GM23248 (cell line): ENCODE measurements at regions not wholly inside any gene's neighbourhood (a gene's known extent, or its start where the extent isn't known, plus 50 kb on each side); places are given as distances from the start of the nearest gene placed in this dataset.

Experiments
- DNase-seq: peaks from one replicate; pipeline ENCODE4 v3.0.0-alpha.2; 2015
- H2AFZ ChIP-seq: fragments of 200-600 bp; sonication (generic); 2 replicates; pipeline ENCODE4 v1.6.1; 2016; ENCODE audit warnings: antibody characterized with exemption
- H3F3A ChIP-seq: fragments of 200-600 bp; sonication (generic); 2 replicates; pipeline ENCODE4 v1.6.1; 2016; ENCODE audit warnings: mild to moderate bottlenecking, antibody characterized with exemption, mixed run types; ENCODE audit not compliant: insufficient read depth
- H3K27ac ChIP-seq: fragments of 200-600 bp; sonication (generic); 2 replicates; pipeline ENCODE4 v1.5.1; 2016; ENCODE audit warnings: mild to moderate bottlenecking
- H3K27me3 ChIP-seq: fragments of 200-600 bp; sonication (generic); replicated peaks from 2 replicates; pipeline ENCODE4 v1.6.1; 2016; ENCODE audit warnings: mild to moderate bottlenecking; ENCODE audit not compliant: insufficient read depth
- H3K36me3 ChIP-seq: fragments of 200-600 bp; sonication (generic); 2 replicates; pipeline ENCODE4 v1.6.1; 2016; ENCODE audit warnings: low read depth, mild to moderate bottlenecking
- H3K4me1 ChIP-seq: fragments of 200-600 bp; sonication (generic); 2 replicates; pipeline ENCODE4 v1.6.1; 2016; ENCODE audit warnings: mild to moderate bottlenecking; ENCODE audit not compliant: insufficient read depth
- H3K4me2 ChIP-seq: fragments of 200-600 bp; sonication (generic); one replicate; pipeline ENCODE4 v1.6.1; 2016; ENCODE audit warnings: mild to moderate bottlenecking; ENCODE audit not compliant: unreplicated experiment
- H3K4me3 ChIP-seq: fragments of 200-600 bp; sonication (generic); 2 replicates; pipeline ENCODE4 v1.5.1; 2016; ENCODE audit warnings: mild to moderate bottlenecking
- H3K79me2 ChIP-seq: fragments of 200-600 bp; sonication (generic); 2 replicates; pipeline ENCODE4 v1.6.1; 2016; ENCODE audit warnings: mild to moderate bottlenecking; ENCODE audit not compliant: insufficient read depth
- H3K9ac ChIP-seq: fragments of 200-600 bp; sonication (generic); 2 replicates; pipeline ENCODE4 v1.6.1; 2016; ENCODE audit warnings: mild to moderate bottlenecking
- H3K9me2 ChIP-seq: fragments of 200-600 bp; sonication (generic); 2 replicates; pipeline ENCODE4 v1.6.1; 2016; ENCODE audit warnings: mixed run types, mild to moderate bottlenecking, moderate library complexity; ENCODE audit not compliant: insufficient read depth
- H3K9me3 ChIP-seq: fragments of 200-600 bp; sonication (generic); one replicate; pipeline ENCODE4 v1.6.1; 2017; ENCODE audit warnings: low read depth
- H4K20me1 ChIP-seq: fragments of 200-600 bp; sonication (generic); 2 replicates; pipeline ENCODE4 v1.6.0; 2016; ENCODE audit not compliant: insufficient read depth
- EZH2 ChIP-seq: fragments of 200-600 bp; sonication (generic); IDR thresholded peaks from 2 replicates; pipeline ENCODE4 v1.6.1; 2018; ENCODE audit warnings: antibody characterized with exemption, mild to moderate bottlenecking; ENCODE audit not compliant: insufficient read depth, poor library complexity, severe bottlenecking
- EZH2phosphoT487 ChIP-seq: fragments of 200-600 bp; sonication (generic); IDR thresholded peaks from 2 replicates; pipeline ENCODE4 v1.6.1; 2018; ENCODE audit warnings: antibody characterized with exemption, moderate library complexity, mild to moderate bottlenecking, low read depth; ENCODE audit not compliant: insufficient read depth
- WGBS, 2 experiments: methylation state at CpG; one replicate each; pipeline ENCODE4 v1.1.6; 2015 to 2017; ENCODE audit warnings: low lambda C conversion rate in 2 of 2, low coverage in 1 of 2; ENCODE audit errors: missing lambda C conversion rate in 2 of 2; 5-methylcytosine and 5-hydroxymethylcytosine counted together
- in situ Hi-C: fragments of 300-500 bp; cut with MboI; formaldehyde crosslinking; loops from 2 replicates; pipeline ENCODE4 v1.15.0; 2020

DNA sequence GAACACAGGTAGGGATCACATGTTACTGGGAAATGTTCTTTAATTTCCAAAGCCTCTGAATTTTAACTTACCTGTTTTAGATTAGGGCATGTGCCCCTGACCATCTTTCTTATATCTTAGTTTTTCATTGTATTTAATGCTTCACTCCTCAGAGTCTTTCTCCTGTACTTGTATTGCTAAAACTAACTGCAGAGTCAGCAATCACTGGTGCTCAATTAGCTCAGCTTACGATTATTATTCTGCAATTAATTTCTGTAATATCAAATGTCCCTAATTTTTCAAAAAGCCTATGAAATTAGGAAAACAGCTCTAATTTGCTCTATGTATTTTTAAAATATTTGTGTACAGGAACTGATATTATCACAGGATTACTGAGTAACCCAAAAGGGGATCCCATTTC lies 693.2 kb upstream of the SLC8A1 start:
- Histone ChIP-seq H3K79me2 (no peaks in the 10 kb centered on the region), H3F3A (no peaks in the 10 kb centered on the region), H3K9ac (no peak overlapping the region), H3K36me3 (no peaks in the 10 kb centered on the region), H3K4me3 (no peak overlapping the region), H2AFZ (no peak overlapping the region), H3K9me3 (no peaks in the 10 kb centered on the region), H3K27me3 (no peaks in the 10 kb centered on the region), H3K4me1 (no peaks in the 10 kb centered on the region), H3K9me2 (no peaks in the 10 kb centered on the region), H4K20me1 (no peaks in the 10 kb centered on the region), H3K4me2 (no peak overlapping the region), H3K27ac (no peak overlapping the region)
- in situ Hi-C loops: no loop called here
- WGBS, 2 experiments: 24 to 38% methylated on average over 1 of the region's 1 CpG
- DNase-seq: no peak
- TF ChIP-seq EZH2phosphoT487: no peak
- no peak for TF ChIP-seq EZH2

GRCh38 chr2:41149054-41149453 lies 697.2 kb upstream of the SLC8A1 start:
- Histone ChIP-seq H3K36me3 (no peaks in the 10 kb centered on the region), H3K9me2 (no peaks in the 10 kb centered on the region), H4K20me1 (no peaks in the 10 kb centered on the region), H3K27me3 (no peaks in the 10 kb centered on the region), H3K27ac (no peak overlapping the region), H3K4me3 (no peak overlapping the region), H3K9me3 (no peaks in the 10 kb centered on the region), H2AFZ (no peak overlapping the region), H3K79me2 (no peaks in the 10 kb centered on the region), H3K4me1 (no peaks in the 10 kb centered on the region), H3K9ac (no peak overlapping the region), H3F3A (no peaks in the 10 kb centered on the region), H3K4me2 (no peak overlapping the region)
- in situ Hi-C loops: no loop called here
- TF ChIP-seq EZH2phosphoT487 (no peak), EZH2 (no peak)
- 8 to 21% methylated on average over 1 of the region's 1 CpG for WGBS, 2 experiments
- no peak for DNase-seq

GRCh38 chr2:41151746-41152145 lies 699.9 kb upstream of the SLC8A1 start:
- DNase-seq: no peak
- H3K9ac ChIP-seq: no peak overlapping the region
- in situ Hi-C loops: no loop called here
- TF ChIP-seq EZH2phosphoT487 (no peak), EZH2 (no peak)
- H3K9me2 ChIP-seq: no peaks in the 10 kb centered on the region
- no peaks in the 10 kb centered on the region for H4K20me1 ChIP-seq
- no peak overlapping the region for H3K4me3 ChIP-seq
- 51 to 57% methylated on average over 4 of the region's 4 CpGs for WGBS, 2 experiments
- H3K36me3 ChIP-seq: no peaks in the 10 kb centered on the region
- H3K79me2 ChIP-seq: no peaks in the 10 kb centered on the region
- H3K9me3 ChIP-seq: no peaks in the 10 kb centered on the region
- no peak overlapping the region for H2AFZ ChIP-seq
- H3K27ac ChIP-seq: no peak overlapping the region
- no peaks in the 10 kb centered on the region for H3K4me1 ChIP-seq
- H3K27me3 ChIP-seq: no peaks in the 10 kb centered on the region
- no peaks in the 10 kb centered on the region for H3F3A ChIP-seq
- H3K4me2 ChIP-seq: no peak overlapping the region

DNA sequence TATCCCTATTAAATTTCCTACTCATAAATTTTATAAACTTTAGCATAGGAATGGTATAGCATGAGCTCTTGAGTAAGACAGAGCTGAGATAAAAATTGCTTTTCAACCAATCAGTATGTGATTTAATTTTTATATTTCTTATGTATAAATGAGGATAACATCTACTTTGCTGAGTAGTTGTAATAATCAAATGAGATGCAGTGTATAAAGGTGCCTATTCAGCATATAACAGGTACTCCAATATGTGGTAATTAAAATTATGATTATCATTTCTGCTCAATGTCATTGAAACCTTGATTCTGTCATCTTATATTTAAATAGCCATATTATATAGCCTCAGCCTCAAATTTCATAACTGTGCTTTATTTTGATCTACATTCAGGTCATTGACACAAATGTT lies 700.4 kb upstream of the SLC8A1 start:
- Histone ChIP-seq H3K9me3 (no peaks in the 10 kb centered on the region), H2AFZ (no peak overlapping the region), H3K27ac (no peak overlapping the region), H3K79me2 (no peaks in the 10 kb centered on the region), H3K4me2 (no peak overlapping the region), H4K20me1 (no peaks in the 10 kb centered on the region), H3K9me2 (no peaks in the 10 kb centered on the region), H3K27me3 (no peaks in the 10 kb centered on the region), H3K4me3 (no peak overlapping the region), H3F3A (no peaks in the 10 kb centered on the region), H3K36me3 (no peaks in the 10 kb centered on the region), H3K9ac (no peak overlapping the region), H3K4me1 (no peaks in the 10 kb centered on the region)
- no peak for DNase-seq
- TF ChIP-seq EZH2 (no peak), EZH2phosphoT487 (no peak)
- in situ Hi-C loops: no loop called here

DNA sequence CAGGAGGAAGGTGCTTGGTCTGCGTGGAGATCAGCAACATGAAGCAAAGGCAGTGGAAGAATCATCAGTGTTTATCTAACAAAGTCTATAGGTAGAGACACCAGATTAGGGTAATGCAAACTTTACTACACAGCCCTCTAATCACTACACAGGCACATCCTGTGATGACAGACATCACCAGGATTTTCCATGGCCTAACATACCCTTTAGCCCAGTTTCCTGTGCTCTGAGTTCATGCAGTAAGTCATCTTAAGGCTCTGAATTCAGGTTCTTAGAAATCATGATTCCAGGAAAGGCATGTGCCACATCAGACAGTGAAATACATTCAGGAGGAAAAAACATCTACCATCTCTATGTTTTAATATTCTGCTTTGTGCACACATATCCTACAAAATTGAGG lies 708.5 kb upstream of the SLC8A1 start:
- Histone ChIP-seq H3F3A (no peaks in the 10 kb centered on the region), H3K9ac (no peak overlapping the region), H3K4me3 (no peak overlapping the region), H3K27me3 (no peaks in the 10 kb centered on the region), H3K4me1 (no peaks in the 10 kb centered on the region), H3K36me3 (no peaks in the 10 kb centered on the region), H3K9me3 (no peaks in the 10 kb centered on the region), H3K27ac (no peak overlapping the region), H3K4me2 (no peak overlapping the region), H3K79me2 (no peaks in the 10 kb centered on the region), H2AFZ (no peak overlapping the region), H3K9me2 (no peaks in the 10 kb centered on the region), H4K20me1 (no peaks in the 10 kb centered on the region)
- no peak for TF ChIP-seq EZH2phosphoT487
- TF ChIP-seq EZH2: no peak
- 4 to 11% methylated on average over 1 of the region's 1 CpG for whole genome bisulfite sequencing, 2 experiments
- in situ Hi-C loops: no loop called here
- no peak for DNase-seq
